ENCODE measurements at regions not wholly inside any gene's neighbourhood (a gene's known extent, or its start where the extent isn't known, plus 50 kb on each side); places are given as distances from the start of the nearest gene placed in this dataset.
A peak's percentile ranks its signal among the peaks of the same experiment; 100 is the strongest.

GRCh38 chr19:31772915-31773314, 423.7 kb upstream of the TSHZ3 start:
- H3K27ac ChIP-seq (ENCODE audit: insufficient read depth, low read length, poor library complexity, severe bottlenecking) = no peak overlapping the region
- no peaks in the 10 kb centered on the region for H3K27me3 ChIP-seq (ENCODE audit: control insufficient read depth, insufficient read depth, low read length)
- no peaks in the 10 kb centered on the region for H3K4me1 ChIP-seq (ENCODE audit: control insufficient read depth, insufficient read depth, low read length, poor library complexity, severe bottlenecking)
- Mint-ChIP-seq H3K4me3 (no peak overlapping the region), H3K36me3 (no peaks in the 10 kb centered on the region), H3K27me3 (no peaks in the 10 kb centered on the region), H3K4me1 (no peaks in the 10 kb centered on the region), H3K27ac (no peak overlapping the region), H3K9me3 (peaks cover 0 to 1% (median 0%) of the 10 kb centered on the region in 7 donors)
- no peak overlapping the region for H3K4me3 ChIP-seq (ENCODE audit: low read depth, low read length)
- no peaks in the 10 kb centered on the region for H3K36me3 ChIP-seq (ENCODE audit: control insufficient read depth, insufficient read depth, low read length)
- DNase-seq (no peak), ATAC-seq (ENCODE audit: low read depth in 2 of 2) (no peak)
- H3K9me3 ChIP-seq (ENCODE audit: control insufficient read depth in 2 of 2, low read length in 2 of 2) = no peaks in the 10 kb centered on the region

GRCh38 chr19:31781542-31781941, 432.3 kb upstream of the TSHZ3 start:
- Mint-ChIP-seq H3K9me3 (peaks cover 0 to 3% (median 0%) of the 10 kb centered on the region in 7 donors), H3K36me3 (no peaks in the 10 kb centered on the region), H3K27ac (no peak overlapping the region), H3K4me1 (no peaks in the 10 kb centered on the region), H3K27me3 (no peaks in the 10 kb centered on the region), H3K4me3 (no peak overlapping the region)
- no peak for DNase-seq
- ATAC-seq (ENCODE audit: low read depth in 2 of 2) = no peak
- Histone ChIP-seq H3K36me3 (ENCODE audit: control insufficient read depth, insufficient read depth, low read length) (no peaks in the 10 kb centered on the region), H3K27me3 (ENCODE audit: control insufficient read depth, insufficient read depth, low read length) (no peaks in the 10 kb centered on the region), H3K27ac (ENCODE audit: insufficient read depth, low read length, poor library complexity, severe bottlenecking) (no peak overlapping the region), H3K4me1 (ENCODE audit: control insufficient read depth, insufficient read depth, low read length, poor library complexity, severe bottlenecking) (no peaks in the 10 kb centered on the region), H3K4me3 (ENCODE audit: low read depth, low read length) (no peak overlapping the region), H3K9me3 (ENCODE audit: control insufficient read depth in 2 of 2, low read length in 2 of 2) (no peaks in the 10 kb centered on the region)

- peaks cover 0 to 2% (median 0%) of the 10 kb centered on the region in 7 donors for H3K9me3 Mint-ChIP-seq
- H3K27ac ChIP-seq (ENCODE audit: insufficient read depth, low read length, poor library complexity, severe bottlenecking) = no peak overlapping the region
- no peaks in the 10 kb centered on the region for H3K27me3 ChIP-seq (ENCODE audit: control insufficient read depth, insufficient read depth, low read length)
- no peak overlapping the region for H3K4me3 Mint-ChIP-seq
- H3K27me3 Mint-ChIP-seq = no peaks in the 10 kb centered on the region
- H3K27ac Mint-ChIP-seq = no peak overlapping the region
- H3K36me3 ChIP-seq (ENCODE audit: control insufficient read depth, insufficient read depth, low read length) = no peaks in the 10 kb centered on the region
- ATAC-seq (ENCODE audit: low read depth in 2 of 2) (no peak), DNase-seq (no peak)
- no peaks in the 10 kb centered on the region for H3K4me1 ChIP-seq (ENCODE audit: control insufficient read depth, insufficient read depth, low read length, poor library complexity, severe bottlenecking)
- no peaks in the 10 kb centered on the region for H3K4me1 Mint-ChIP-seq
- H3K36me3 Mint-ChIP-seq = no peaks in the 10 kb centered on the region
- no peaks in the 10 kb centered on the region for H3K9me3 ChIP-seq (ENCODE audit: control insufficient read depth in 2 of 2, low read length in 2 of 2)
- no peak overlapping the region for H3K4me3 ChIP-seq (ENCODE audit: low read depth, low read length)
Observed at GRCh38 chr19:31783592-31783991, 434.4 kb upstream of the TSHZ3 start.

GRCh38 chr19:31784671-31785101, 435.4 kb upstream of the TSHZ3 start:
- ATAC-seq (ENCODE audit: low read depth in 2 of 2) (no peak), DNase-seq (no peak)
- Histone ChIP-seq H3K4me1 (ENCODE audit: control insufficient read depth, insufficient read depth, low read length, poor library complexity, severe bottlenecking) (no peaks in the 10 kb centered on the region), H3K9me3 (ENCODE audit: control insufficient read depth in 2 of 2, low read length in 2 of 2) (no peaks in the 10 kb centered on the region), H3K27ac (ENCODE audit: insufficient read depth, low read length, poor library complexity, severe bottlenecking) (no peak overlapping the region), H3K4me3 (ENCODE audit: low read depth, low read length) (no peak overlapping the region), H3K27me3 (ENCODE audit: control insufficient read depth, insufficient read depth, low read length) (no peaks in the 10 kb centered on the region), H3K36me3 (ENCODE audit: control insufficient read depth, insufficient read depth, low read length) (no peaks in the 10 kb centered on the region)
- H3K4me3 Mint-ChIP-seq = no peak overlapping the region
- H3K4me1 Mint-ChIP-seq = no peaks in the 10 kb centered on the region
- no peaks in the 10 kb centered on the region for H3K27me3 Mint-ChIP-seq
- H3K36me3 Mint-ChIP-seq = no peaks in the 10 kb centered on the region
- H3K27ac Mint-ChIP-seq = no peak overlapping the region
- H3K9me3 Mint-ChIP-seq = peaks cover 0 to 2% (median 0%) of the 10 kb centered on the region in 7 donors

GRCh38 chr19:31801611-31802010, 452.4 kb upstream of the TSHZ3 start:
- no peaks in the 10 kb centered on the region for H3K9me3 ChIP-seq (ENCODE audit: control insufficient read depth in 2 of 2, low read length in 2 of 2)
- no peak overlapping the region for H3K27ac ChIP-seq (ENCODE audit: insufficient read depth, low read length, poor library complexity, severe bottlenecking)
- ATAC-seq (ENCODE audit: low read depth in 2 of 2) = no peak
- no peak overlapping the region for H3K4me3 ChIP-seq (ENCODE audit: low read depth, low read length)
- H3K4me1 ChIP-seq (ENCODE audit: control insufficient read depth, insufficient read depth, low read length, poor library complexity, severe bottlenecking) = no peaks in the 10 kb centered on the region
- no peaks in the 10 kb centered on the region for H3K27me3 Mint-ChIP-seq
- H3K36me3 ChIP-seq (ENCODE audit: control insufficient read depth, insufficient read depth, low read length) = no peaks in the 10 kb centered on the region
- no peaks in the 10 kb centered on the region for H3K4me1 Mint-ChIP-seq
- H3K4me3 Mint-ChIP-seq = no peak overlapping the region
- H3K27ac Mint-ChIP-seq = no peak overlapping the region
- H3K9me3 Mint-ChIP-seq = peaks cover 0 to 6% (median 4%) of the 10 kb centered on the region in 7 donors
- DNase-seq = no peak
- H3K27me3 ChIP-seq (ENCODE audit: control insufficient read depth, insufficient read depth, low read length) = no peaks in the 10 kb centered on the region
- no peaks in the 10 kb centered on the region for H3K36me3 Mint-ChIP-seq

GRCh38 chr19:31803835-31804446, 454.7 kb upstream of the TSHZ3 start:
- DNase-seq (no peak), ATAC-seq (ENCODE audit: low read depth in 2 of 2) (no peak)
- H3K4me1 Mint-ChIP-seq = no peaks in the 10 kb centered on the region
- H3K36me3 Mint-ChIP-seq = no peaks in the 10 kb centered on the region
- no peaks in the 10 kb centered on the region for H3K27me3 Mint-ChIP-seq
- H3K9me3 ChIP-seq (ENCODE audit: control insufficient read depth in 2 of 2, low read length in 2 of 2) = no peaks in the 10 kb centered on the region
- no peak overlapping the region for H3K4me3 ChIP-seq (ENCODE audit: low read depth, low read length)
- H3K27ac Mint-ChIP-seq = no peak overlapping the region
- H3K4me3 Mint-ChIP-seq = no peak overlapping the region
- H3K27me3 ChIP-seq (ENCODE audit: control insufficient read depth, insufficient read depth, low read length) = no peaks in the 10 kb centered on the region
- no peaks in the 10 kb centered on the region for H3K4me1 ChIP-seq (ENCODE audit: control insufficient read depth, insufficient read depth, low read length, poor library complexity, severe bottlenecking)
- no peak overlapping the region for H3K27ac ChIP-seq (ENCODE audit: insufficient read depth, low read length, poor library complexity, severe bottlenecking)
- no peaks in the 10 kb centered on the region for H3K36me3 ChIP-seq (ENCODE audit: control insufficient read depth, insufficient read depth, low read length)
- peaks cover 0 to 6% (median 4%) of the 10 kb centered on the region in 7 donors for H3K9me3 Mint-ChIP-seq

GRCh38 chr19:31804668-31805067, 455.4 kb upstream of the TSHZ3 start:
- Histone ChIP-seq H3K27ac (ENCODE audit: insufficient read depth, low read length, poor library complexity, severe bottlenecking) (no peak overlapping the region), H3K4me3 (ENCODE audit: low read depth, low read length) (no peak overlapping the region), H3K4me1 (ENCODE audit: control insufficient read depth, insufficient read depth, low read length, poor library complexity, severe bottlenecking) (no peaks in the 10 kb centered on the region), H3K27me3 (ENCODE audit: control insufficient read depth, insufficient read depth, low read length) (no peaks in the 10 kb centered on the region), H3K36me3 (ENCODE audit: control insufficient read depth, insufficient read depth, low read length) (no peaks in the 10 kb centered on the region), H3K9me3 (ENCODE audit: control insufficient read depth in 2 of 2, low read length in 2 of 2) (no peaks in the 10 kb centered on the region)
- no peak overlapping the region for H3K4me3 Mint-ChIP-seq
- peaks cover 0 to 7% (median 3%) of the 10 kb centered on the region in 7 donors for H3K9me3 Mint-ChIP-seq
- peak overlapping the region in 1 of 3 donors; percentile 16 for H3K27ac Mint-ChIP-seq
- no peaks in the 10 kb centered on the region for H3K27me3 Mint-ChIP-seq
- no peak for DNase-seq
- H3K4me1 Mint-ChIP-seq = no peaks in the 10 kb centered on the region
- no peak for ATAC-seq (ENCODE audit: low read depth in 2 of 2)
- H3K36me3 Mint-ChIP-seq = no peaks in the 10 kb centered on the region

- H3K36me3 Mint-ChIP-seq = no peaks in the 10 kb centered on the region
- DNase-seq (no peak), ATAC-seq (ENCODE audit: low read depth in 2 of 2) (no peak)
- no peak overlapping the region for H3K27ac Mint-ChIP-seq
- H3K27me3 Mint-ChIP-seq = no peaks in the 10 kb centered on the region
- Histone ChIP-seq H3K36me3 (ENCODE audit: control insufficient read depth, insufficient read depth, low read length) (no peaks in the 10 kb centered on the region), H3K9me3 (ENCODE audit: control insufficient read depth in 2 of 2, low read length in 2 of 2) (no peaks in the 10 kb centered on the region), H3K4me3 (ENCODE audit: low read depth, low read length) (no peak overlapping the region), H3K27me3 (ENCODE audit: control insufficient read depth, insufficient read depth, low read length) (no peaks in the 10 kb centered on the region), H3K27ac (ENCODE audit: insufficient read depth, low read length, poor library complexity, severe bottlenecking) (no peak overlapping the region), H3K4me1 (ENCODE audit: control insufficient read depth, insufficient read depth, low read length, poor library complexity, severe bottlenecking) (no peaks in the 10 kb centered on the region)
- H3K4me3 Mint-ChIP-seq = no peak overlapping the region
- H3K9me3 Mint-ChIP-seq = peaks cover 0 to 4% (median 0%) of the 10 kb centered on the region in 7 donors
- no peaks in the 10 kb centered on the region for H3K4me1 Mint-ChIP-seq
Observed at GRCh38 chr19:31810536-31811109, 461.4 kb upstream of the TSHZ3 start.

Measured in CD4-positive, CD25-positive, alpha-beta regulatory T cell (primary cell).